ENCODE measurements at regions not wholly inside any gene's neighbourhood (a gene's known extent, or its start where the extent isn't known, plus 50 kb on each side); places are given as distances from the start of the nearest gene placed in this dataset.
A peak's percentile ranks its signal among the peaks of the same experiment; 100 is the strongest.

DNA sequence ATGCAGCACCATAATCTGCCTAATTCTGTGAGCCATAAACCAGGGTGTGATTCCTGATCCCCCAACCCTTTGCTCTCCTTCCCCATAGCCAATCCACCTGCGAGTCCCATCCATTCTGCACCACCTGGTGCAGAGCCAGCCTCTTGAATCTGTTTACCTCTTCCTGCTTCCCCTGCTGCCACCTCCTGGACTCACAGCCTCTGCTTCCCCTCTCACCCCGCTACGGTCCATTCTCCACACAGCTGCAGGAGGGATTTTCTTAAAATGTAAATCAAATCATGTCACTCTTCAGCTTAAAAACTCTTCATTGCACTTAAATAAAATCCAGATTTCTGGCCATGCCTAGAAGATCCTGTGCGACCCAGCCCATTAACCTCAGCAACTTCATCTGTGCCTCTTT is 186.7 kb downstream of the FOXD2 start:
- Mint-ChIP-seq H3K9me3 (no peaks in the 10 kb centered on the region), H3K27me3 (peaks cover 21% of the 10 kb centered on the region), H3K4me3 (no peak overlapping the region), H3K27ac (no peak overlapping the region), H3K4me1 (no peaks in the 10 kb centered on the region), H3K36me3 (ENCODE audit: low read depth) (no peaks in the 10 kb centered on the region)
- no peak for ATAC-seq (replicated peaks)

DNA sequence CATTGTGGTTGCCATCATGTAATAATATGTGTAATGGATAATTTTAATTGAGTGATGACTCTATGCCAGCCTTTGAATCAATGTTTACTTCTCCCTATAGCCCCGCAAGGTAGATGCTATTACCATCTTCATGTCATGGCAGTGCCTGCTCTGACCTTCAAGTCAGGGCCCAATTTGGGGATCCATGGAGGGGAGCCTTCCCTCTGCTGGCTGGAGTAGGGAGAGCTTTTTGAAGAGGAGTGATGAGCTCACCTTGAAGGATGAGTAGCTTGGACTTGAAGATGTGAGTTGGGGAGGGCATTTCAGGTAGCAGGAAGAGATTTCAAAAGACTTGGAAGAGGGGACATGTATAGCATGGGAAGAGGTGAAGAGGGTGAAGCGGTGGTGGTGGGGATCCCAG is 189.2 kb downstream of the FOXD2 start:
- Mint-ChIP-seq H3K36me3 (ENCODE audit: low read depth) (no peaks in the 10 kb centered on the region), H3K27ac (no peak overlapping the region), H3K4me1 (no peaks in the 10 kb centered on the region), H3K4me3 (no peak overlapping the region), H3K9me3 (no peaks in the 10 kb centered on the region), H3K27me3 (peaks cover 21% of the 10 kb centered on the region)
- no peak for ATAC-seq (replicated peaks)

DNA sequence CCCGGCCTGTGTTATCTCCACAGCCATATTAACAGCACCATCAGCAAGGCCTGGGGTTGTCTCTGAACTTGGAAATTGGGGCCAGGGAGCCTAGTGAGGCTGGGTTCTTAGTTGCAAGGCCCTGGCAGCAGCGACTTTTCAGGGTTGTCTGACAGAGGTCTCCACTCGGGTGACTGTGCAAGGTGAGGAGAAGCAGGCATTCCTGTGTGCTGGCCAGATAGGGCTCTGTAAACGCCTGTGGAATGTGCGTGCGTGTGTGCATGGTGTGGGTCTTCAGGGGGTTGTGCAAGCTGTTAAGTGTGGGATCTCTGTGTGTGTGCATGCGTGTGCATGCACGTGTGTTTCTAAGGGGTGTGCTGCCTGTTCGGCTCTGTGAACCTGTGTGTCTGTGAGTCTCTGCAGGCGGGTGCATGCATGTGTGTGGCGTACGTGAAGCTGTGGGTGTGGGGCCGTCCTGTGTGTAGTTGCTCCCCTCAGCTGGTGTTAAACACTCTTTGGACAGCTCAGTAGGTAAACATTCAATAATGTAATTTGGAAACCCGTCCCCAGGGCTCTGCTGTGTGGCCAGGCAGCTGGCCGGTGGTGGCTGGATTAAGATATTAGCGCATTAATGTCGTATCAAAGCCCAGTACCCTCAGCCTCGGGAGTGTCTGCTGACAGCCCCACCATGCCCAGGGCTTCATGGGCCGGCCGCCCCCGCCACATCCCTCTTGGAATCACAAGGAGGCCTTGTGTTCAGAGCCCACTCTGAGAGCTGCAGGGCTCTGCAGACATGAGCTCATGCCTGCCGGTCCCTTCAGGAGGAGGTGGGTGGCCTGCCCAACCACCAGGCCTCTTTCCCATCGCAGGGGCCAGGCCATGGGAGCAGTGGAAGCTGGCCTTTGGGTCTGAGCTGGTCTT is 189.9 kb downstream of the FOXD2 start:
- no peaks in the 10 kb centered on the region for H3K4me1 Mint-ChIP-seq
- peaks cover 23% of the 10 kb centered on the region for H3K27me3 Mint-ChIP-seq
- no peaks in the 10 kb centered on the region for H3K9me3 Mint-ChIP-seq
- no peak for ATAC-seq (replicated peaks)
- H3K4me3 Mint-ChIP-seq, result no peak overlapping the region
- no peak overlapping the region for H3K27ac Mint-ChIP-seq
- no peaks in the 10 kb centered on the region for H3K36me3 Mint-ChIP-seq (ENCODE audit: low read depth)

DNA sequence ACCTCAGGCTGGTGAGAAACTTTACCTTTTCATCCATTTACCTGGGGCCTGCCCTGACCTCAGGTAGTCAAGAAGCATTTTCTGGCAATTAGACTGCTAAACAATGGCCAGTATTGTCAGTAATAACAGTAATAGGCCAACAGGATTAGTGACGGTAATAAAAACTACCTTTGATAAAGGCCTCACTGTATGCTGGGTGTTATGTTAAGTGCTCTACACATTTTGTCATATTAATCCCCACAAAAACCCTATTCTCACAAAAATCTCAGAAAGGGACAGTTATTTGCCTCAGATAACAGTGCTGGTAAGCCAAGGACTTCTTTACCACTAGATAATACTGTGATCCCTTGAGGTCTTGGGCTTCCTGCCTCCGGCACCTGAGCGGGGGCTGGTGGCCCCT is 191.4 kb downstream of the FOXD2 start:
- Mint-ChIP-seq H3K4me1 (no peaks in the 10 kb centered on the region), H3K36me3 (ENCODE audit: low read depth) (no peaks in the 10 kb centered on the region), H3K4me3 (no peak overlapping the region), H3K27ac (no peak overlapping the region), H3K9me3 (no peaks in the 10 kb centered on the region), H3K27me3 (peaks cover 25% of the 10 kb centered on the region)
- ATAC-seq (replicated peaks), result no peak

DNA sequence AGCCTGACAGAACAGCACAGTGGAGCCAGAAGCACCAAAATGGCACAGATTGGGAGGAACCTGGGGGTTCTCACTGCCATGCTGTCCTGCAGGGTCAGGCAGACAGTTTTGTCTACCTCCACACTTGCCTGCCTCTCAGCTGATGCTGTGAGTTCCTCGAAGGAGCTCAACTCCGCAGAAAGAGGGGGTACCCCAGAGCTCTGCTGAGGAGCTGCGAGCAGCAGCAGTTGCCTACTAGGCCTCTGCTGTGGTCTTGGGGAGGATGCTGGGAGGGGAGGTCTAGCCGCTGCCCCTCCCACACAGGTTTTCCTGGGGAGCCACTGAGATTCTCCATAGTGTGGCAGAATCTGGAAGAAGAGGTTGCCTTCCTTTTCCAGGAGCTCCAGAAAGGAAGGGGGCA is 192.5 kb downstream of the FOXD2 start:
- Mint-ChIP-seq H3K4me3 (no peak overlapping the region), H3K36me3 (ENCODE audit: low read depth) (no peaks in the 10 kb centered on the region), H3K27ac (no peak overlapping the region), H3K27me3 (peaks cover 17% of the 10 kb centered on the region), H3K9me3 (no peaks in the 10 kb centered on the region), H3K4me1 (no peaks in the 10 kb centered on the region)
- no peak for ATAC-seq (replicated peaks)

DNA sequence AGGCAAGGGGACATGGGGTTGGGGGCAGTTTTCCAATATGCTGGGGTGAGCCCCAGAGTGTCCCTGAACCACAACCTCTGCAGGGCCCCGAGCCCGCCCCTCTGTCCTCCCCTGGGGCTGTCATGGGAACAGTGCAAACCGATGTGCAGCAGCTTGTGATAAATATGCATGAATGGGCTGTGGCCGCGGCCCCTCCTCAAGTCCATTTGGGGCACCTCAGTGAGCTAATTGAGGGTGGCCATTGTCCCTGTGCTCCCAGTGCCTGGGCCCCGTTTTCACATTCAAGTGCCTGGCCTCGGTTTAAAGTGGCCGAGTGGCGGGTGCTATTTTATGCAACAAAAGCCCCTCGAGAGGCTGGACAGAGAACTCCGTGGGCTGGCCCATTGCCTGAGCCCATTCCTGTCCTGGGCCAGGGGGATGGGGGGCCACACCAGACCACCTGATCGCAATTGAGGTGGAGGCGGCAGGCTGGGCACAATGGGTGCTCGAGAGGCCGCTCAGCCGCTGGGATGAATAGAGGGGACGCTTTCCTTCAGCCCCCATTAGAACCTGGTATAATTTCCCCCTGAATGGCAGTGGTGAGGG is 193.7 kb downstream of the FOXD2 start:
- Mint-ChIP-seq H3K4me3 (no peak overlapping the region), H3K27me3 (peaks cover 18% of the 10 kb centered on the region), H3K27ac (no peak overlapping the region)

DNA sequence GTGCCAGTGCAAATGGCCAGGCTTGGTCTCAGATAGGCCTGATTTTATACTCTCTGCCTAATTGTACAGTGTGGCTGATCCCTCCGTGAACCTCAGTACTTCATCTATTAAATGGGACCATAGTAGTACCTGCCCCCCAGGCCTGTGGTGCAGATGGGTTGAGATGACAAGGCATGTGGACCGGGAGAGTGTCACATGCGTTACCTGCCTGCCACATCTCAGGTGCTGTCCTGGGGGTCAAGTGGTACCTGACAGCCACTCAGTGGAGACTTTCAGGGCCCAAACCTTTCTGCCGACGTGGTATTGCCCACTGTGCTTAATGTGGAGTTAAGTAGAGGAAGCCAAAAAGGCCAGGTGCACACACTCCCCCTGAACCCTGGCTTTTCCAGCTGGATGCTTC is 197.3 kb downstream of the FOXD2 start:
- Mint-ChIP-seq H3K4me1 (no peaks in the 10 kb centered on the region), H3K4me3 (no peak overlapping the region), H3K27ac (no peak overlapping the region), H3K9me3 (no peaks in the 10 kb centered on the region), H3K27me3 (peaks cover 23% of the 10 kb centered on the region), H3K36me3 (ENCODE audit: low read depth) (no peaks in the 10 kb centered on the region)
- no peak for ATAC-seq (replicated peaks)

More for the DNA sequence above, 193.7 kb downstream of the FOXD2 start:
- no peak for ATAC-seq (replicated peaks)
- Mint-ChIP-seq H3K4me1 (no peaks in the 10 kb centered on the region), H3K36me3 (ENCODE audit: low read depth) (no peaks in the 10 kb centered on the region), H3K9me3 (no peaks in the 10 kb centered on the region)

DNA sequence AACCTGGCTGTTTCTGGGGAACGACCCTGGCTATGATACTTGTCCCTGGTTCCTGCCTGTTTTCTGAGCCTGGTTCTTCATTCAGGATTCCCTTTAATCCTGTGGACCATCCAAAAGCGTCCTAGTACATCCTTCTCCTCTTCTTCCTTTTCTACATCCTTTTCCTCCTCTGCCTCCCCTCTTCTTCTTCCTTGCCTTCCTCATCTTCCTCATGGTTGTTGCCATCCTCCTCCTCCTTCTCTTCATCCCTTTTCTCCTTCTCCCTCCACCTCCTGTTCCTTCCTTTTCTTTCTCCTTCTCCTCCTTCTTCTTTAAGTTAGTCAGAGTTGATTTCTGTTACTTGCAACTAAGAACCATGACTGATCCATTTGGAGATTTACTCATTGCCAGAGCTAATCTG is 197.8 kb downstream of the FOXD2 start:
- ATAC-seq (replicated peaks), result no peak
- H3K27ac Mint-ChIP-seq, result no peak overlapping the region
- H3K9me3 Mint-ChIP-seq, result no peaks in the 10 kb centered on the region
- H3K27me3 Mint-ChIP-seq, result peaks cover 23% of the 10 kb centered on the region
- no peak overlapping the region for H3K4me3 Mint-ChIP-seq
- H3K36me3 Mint-ChIP-seq (ENCODE audit: low read depth), result no peaks in the 10 kb centered on the region
- no peaks in the 10 kb centered on the region for H3K4me1 Mint-ChIP-seq

DNA sequence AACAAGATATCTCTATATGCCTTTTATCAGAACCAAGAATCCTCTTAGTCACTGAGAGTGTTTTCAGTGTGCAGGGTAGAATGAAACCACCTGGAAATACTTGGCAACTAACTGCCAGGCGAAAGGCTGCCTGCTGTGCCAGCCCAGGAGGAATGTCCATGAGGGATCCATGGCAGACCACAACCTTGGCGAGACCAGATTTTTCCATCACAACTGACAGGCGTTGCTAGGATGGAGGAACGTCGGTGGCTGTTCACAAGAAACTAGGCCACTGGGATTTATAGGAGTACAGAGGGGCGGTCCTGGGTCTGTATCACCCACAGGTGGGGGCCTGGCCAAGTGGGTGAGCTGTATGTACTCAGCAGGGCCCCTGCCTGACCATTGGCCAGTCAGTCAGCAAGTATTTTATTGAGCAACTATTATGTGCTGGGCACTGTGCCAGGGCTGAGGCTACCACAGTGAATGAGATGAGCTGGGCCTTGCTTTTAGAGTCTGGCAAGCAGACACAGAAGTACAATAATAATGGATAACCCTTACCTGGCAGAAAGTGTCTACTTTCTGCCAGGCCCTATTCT is 199.4 kb downstream of the FOXD2 start:
- no peak overlapping the region for H3K27ac Mint-ChIP-seq
- H3K36me3 Mint-ChIP-seq (ENCODE audit: low read depth), result no peaks in the 10 kb centered on the region
- H3K4me3 Mint-ChIP-seq, result no peak overlapping the region
- H3K4me1 Mint-ChIP-seq, result no peaks in the 10 kb centered on the region
- ATAC-seq (replicated peaks), result no peak
- peaks cover 33% of the 10 kb centered on the region for H3K27me3 Mint-ChIP-seq
- H3K9me3 Mint-ChIP-seq, result no peaks in the 10 kb centered on the region

DNA sequence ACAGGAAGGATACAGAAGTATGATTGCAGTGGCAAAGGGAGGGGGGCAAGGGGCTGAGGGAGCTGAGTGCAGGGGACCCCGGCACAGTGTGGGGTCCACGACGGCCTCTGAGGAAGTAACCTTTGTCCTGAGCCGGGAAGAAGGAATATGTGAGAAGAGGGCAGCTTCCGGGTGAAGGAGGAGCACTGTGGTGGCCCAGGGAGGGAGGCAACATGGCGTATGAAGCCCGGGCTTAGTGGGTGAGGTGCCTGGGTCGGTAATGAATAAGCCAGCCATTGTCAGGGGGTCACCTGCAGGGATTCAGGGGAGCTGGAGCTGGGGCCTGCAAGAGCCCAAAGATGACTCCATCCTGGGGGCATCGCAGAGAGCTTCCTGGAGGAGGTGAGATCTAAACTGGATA is 200.4 kb downstream of the FOXD2 start:
- Mint-ChIP-seq H3K9me3 (no peaks in the 10 kb centered on the region), H3K4me3 (no peak overlapping the region), H3K27me3 (peaks cover 37% of the 10 kb centered on the region), H3K27ac (no peak overlapping the region), H3K36me3 (ENCODE audit: low read depth) (no peaks in the 10 kb centered on the region), H3K4me1 (no peaks in the 10 kb centered on the region)
- no peak for ATAC-seq (replicated peaks)

DNA sequence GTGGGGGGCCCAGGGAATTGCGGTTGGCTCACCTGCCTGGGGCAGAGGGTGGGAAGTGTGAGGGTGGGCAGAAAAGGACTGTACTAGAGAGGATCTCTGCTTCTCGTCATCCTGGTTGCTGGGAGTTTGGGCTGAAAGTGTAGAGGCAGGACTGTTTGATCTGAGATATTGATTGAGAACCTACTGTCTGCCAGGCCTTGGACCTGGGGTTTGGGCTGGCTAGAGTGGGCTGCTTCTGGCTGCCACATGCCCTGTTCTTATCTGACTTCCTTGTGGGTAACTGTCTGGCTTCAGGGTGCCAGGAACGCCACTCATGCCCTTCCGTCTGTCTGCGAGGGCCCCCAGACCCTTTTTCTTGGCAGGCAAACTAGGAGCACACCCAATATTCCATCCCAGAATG is 200.9 kb downstream of the FOXD2 start:
- H3K9me3 Mint-ChIP-seq, result no peaks in the 10 kb centered on the region
- peaks cover 34% of the 10 kb centered on the region for H3K27me3 Mint-ChIP-seq
- H3K36me3 Mint-ChIP-seq (ENCODE audit: low read depth), result no peaks in the 10 kb centered on the region
- ATAC-seq (replicated peaks), result no peak
- H3K4me3 Mint-ChIP-seq, result no peak overlapping the region
- H3K4me1 Mint-ChIP-seq, result no peaks in the 10 kb centered on the region
- H3K27ac Mint-ChIP-seq, result no peak overlapping the region

DNA sequence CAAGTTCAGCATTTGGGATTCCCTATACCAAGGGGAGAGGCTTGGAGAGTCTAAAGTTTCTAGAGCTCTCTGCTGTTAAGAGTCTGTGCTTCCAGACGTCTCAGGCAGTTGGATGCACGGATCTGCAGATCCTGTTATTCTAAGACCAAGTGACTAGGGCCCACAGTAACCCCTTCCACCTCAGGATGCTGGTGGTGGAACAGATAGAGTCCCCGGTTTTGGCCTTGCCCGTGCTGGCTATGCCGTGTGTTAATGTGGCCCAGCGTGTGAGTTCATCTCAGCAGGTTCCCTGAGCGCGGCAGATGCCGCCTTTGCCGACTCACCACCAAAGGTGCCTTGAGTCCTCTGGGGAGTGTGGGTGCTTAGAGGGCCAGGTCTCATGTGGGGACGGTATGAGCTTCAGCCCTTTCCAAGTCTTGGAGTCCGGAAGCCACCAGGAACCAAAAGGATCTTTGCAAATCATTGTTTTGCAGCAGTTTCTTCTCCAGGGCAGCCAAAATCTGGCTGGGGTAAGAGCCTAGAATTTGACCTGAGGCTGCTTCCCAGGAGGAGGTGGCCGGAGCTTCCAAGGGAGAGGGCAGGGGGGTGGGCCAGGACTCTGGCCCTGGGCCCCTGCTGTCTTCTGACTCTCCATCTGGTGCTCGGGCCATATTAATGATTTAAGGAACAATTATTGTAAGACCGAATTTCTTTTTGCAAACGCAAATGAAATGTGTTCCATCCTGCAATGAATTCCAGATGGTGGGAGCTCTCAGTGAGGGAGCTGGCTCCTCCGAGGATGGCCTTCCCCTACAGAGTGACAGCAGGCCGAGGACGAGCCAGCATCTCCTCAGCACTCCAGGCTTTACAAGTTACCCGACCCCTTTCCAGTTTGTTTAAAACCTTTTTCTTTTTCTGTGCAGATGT is 205.7 kb downstream of the FOXD2 start:
- H3K9me3 Mint-ChIP-seq, result no peaks in the 10 kb centered on the region
- no peaks in the 10 kb centered on the region for H3K36me3 Mint-ChIP-seq (ENCODE audit: low read depth)
- peaks cover 26% of the 10 kb centered on the region for H3K27me3 Mint-ChIP-seq
- no peak overlapping the region for H3K27ac Mint-ChIP-seq
- ATAC-seq (replicated peaks), result no peak
- H3K4me3 Mint-ChIP-seq, result no peak overlapping the region
- no peaks in the 10 kb centered on the region for H3K4me1 Mint-ChIP-seq

DNA sequence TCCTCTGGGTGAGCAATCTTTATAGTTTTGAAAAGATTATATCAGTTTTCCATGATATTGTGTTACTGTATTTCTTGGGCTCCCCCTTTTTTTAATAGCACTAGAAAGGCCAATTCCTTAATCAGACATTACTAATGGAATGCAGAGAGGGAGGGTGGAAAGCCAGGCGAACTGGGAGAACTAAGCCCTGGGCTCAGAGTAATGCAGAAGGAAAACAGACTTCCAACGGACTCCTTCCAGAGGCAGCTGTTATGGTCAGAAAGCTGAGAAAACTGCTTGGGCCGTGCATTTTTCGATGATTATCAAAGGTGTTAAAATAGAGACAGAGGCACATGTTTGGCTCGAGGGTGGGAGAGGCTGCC is 206.3 kb downstream of the FOXD2 start:
- no peaks in the 10 kb centered on the region for H3K36me3 Mint-ChIP-seq (ENCODE audit: low read depth)
- peaks cover 30% of the 10 kb centered on the region for H3K27me3 Mint-ChIP-seq
- H3K27ac Mint-ChIP-seq, result no peak overlapping the region
- no peaks in the 10 kb centered on the region for H3K4me1 Mint-ChIP-seq
- no peaks in the 10 kb centered on the region for H3K9me3 Mint-ChIP-seq
- no peak overlapping the region for H3K4me3 Mint-ChIP-seq
- no peak for ATAC-seq (replicated peaks)

DNA sequence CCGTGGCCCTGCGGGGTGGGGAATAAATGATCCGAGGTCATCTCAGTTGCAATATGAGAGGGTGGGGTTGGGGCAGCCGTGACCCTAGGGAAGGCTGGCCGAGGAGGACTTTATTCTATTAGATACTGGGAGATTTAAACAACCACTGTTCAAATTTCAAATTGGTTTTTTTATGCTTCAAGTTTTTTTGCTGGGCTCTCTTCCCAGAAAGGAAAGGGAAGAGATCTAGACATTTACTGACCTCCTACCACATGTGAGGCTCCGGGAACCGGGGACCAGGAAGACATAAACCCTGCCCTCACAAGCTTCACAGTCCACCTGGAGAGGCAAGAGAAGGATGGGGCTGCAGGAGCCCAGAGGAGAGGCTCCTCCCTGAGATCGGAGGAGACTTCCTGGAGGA is 207.3 kb downstream of the FOXD2 start:
- H3K4me3 Mint-ChIP-seq, result no peak overlapping the region
- ATAC-seq (replicated peaks), result peak; percentile 6
- peaks cover 30% of the 10 kb centered on the region for H3K27me3 Mint-ChIP-seq
- H3K27ac Mint-ChIP-seq, result no peak overlapping the region
- no peaks in the 10 kb centered on the region for H3K4me1 Mint-ChIP-seq
- no peaks in the 10 kb centered on the region for H3K36me3 Mint-ChIP-seq (ENCODE audit: low read depth)
- H3K9me3 Mint-ChIP-seq, result no peaks in the 10 kb centered on the region

Data from activated T-helper 17 cell treated with anti-CD3 and anti-CD28 coated beads, Interleukin-2, amount 50 U/mL, for 72 hours (primary cell).